ENCODE measurements at regions not wholly inside any gene's neighbourhood (a gene's known extent, or its start where the extent isn't known, plus 50 kb on each side); places are given as distances from the start of the nearest gene placed in this dataset.

DNA sequence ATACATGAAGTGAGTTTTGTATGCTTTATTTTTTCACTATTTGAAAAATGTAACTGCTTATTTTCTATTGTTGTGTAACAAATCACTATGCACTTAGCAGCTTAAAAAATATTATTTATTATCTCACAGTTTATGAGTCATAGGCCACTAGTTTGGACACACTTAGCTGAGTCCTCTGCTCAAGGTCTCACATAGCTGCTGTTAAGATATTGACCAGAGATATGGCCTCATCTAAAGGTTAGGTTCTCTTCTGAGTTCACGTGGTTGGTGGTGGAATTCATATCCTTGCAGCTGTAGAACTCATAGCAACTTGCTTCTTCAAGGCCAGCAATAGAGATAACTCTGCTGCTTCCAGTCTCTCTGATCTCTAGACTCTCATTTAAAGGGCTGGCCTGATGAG lies 534.4 kb downstream of the SPRY1 start:
- TF ChIP-seq EZH2 (IDR thresholded peaks at IDR 0.05; ENCODE audit: insufficient read depth, poor library complexity, severe bottlenecking) = no peak
- TF ChIP-seq EZH2phosphoT487 (IDR thresholded peaks at IDR 0.05; ENCODE audit: insufficient read depth, low read depth) = no peak
- WGBS, 2 experiments (ENCODE audit: low coverage in 1 of 2, low lambda C conversion rate in 2 of 2, missing lambda C conversion rate in 2 of 2) = 70 to 71% methylated on average over 1 of the region's 1 CpG
- no peak overlapping the region for H2AFZ ChIP-seq
- H3K27me3 ChIP-seq (replicated peaks; ENCODE audit: insufficient read depth) = no peaks in the 10 kb centered on the region
- no peaks in the 10 kb centered on the region for H4K20me1 ChIP-seq (ENCODE audit: insufficient read depth)
- H3K4me3 ChIP-seq = no peak overlapping the region
- no peaks in the 10 kb centered on the region for H3K36me3 ChIP-seq (ENCODE audit: low read depth)
- H3K9me2 ChIP-seq (ENCODE audit: insufficient read depth) = no peaks in the 10 kb centered on the region
- H3K9ac ChIP-seq = no peak overlapping the region
- H3K4me2 ChIP-seq (ENCODE audit: unreplicated experiment) = no peak overlapping the region
- no peaks in the 10 kb centered on the region for H3K79me2 ChIP-seq (ENCODE audit: insufficient read depth)
- in situ Hi-C loops (cut with MboI) = no loop called here
- peak; percentile 15 for DNase-seq
- H3K9me3 ChIP-seq (ENCODE audit: low read depth) = no peaks in the 10 kb centered on the region
- no peaks in the 10 kb centered on the region for H3F3A ChIP-seq (ENCODE audit: insufficient read depth)
- H3K4me1 ChIP-seq (ENCODE audit: insufficient read depth) = no peaks in the 10 kb centered on the region
- H3K27ac ChIP-seq = no peak overlapping the region

DNA sequence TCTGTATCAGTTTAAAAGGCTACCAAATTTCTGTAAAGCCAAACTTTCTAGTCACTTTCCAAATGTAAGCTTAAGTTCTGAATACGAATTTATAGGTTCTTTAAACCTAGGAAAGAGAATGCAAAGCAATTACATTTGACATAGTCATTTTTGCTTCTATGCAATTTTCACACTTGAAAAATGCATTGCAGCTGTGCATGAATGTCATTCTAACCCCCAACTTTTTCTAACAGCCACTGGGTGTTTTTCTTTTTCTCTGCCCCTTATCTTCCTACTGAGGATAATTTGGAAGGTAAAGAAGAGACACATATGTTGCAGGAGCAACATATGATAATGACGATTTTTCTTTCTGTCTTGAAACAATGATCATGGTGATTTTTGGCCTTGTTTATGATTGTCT lies 537.5 kb downstream of the SPRY1 start:
- no peaks in the 10 kb centered on the region for H4K20me1 ChIP-seq (ENCODE audit: insufficient read depth)
- H3F3A ChIP-seq (ENCODE audit: insufficient read depth) = no peaks in the 10 kb centered on the region
- H3K9me2 ChIP-seq (ENCODE audit: insufficient read depth) = no peaks in the 10 kb centered on the region
- TF ChIP-seq EZH2phosphoT487 (IDR thresholded peaks at IDR 0.05; ENCODE audit: insufficient read depth, low read depth) = no peak
- TF ChIP-seq EZH2 (IDR thresholded peaks at IDR 0.05; ENCODE audit: insufficient read depth, poor library complexity, severe bottlenecking) = no peak
- H3K9ac ChIP-seq = no peak overlapping the region
- no peaks in the 10 kb centered on the region for H3K27me3 ChIP-seq (replicated peaks; ENCODE audit: insufficient read depth)
- H3K36me3 ChIP-seq (ENCODE audit: low read depth) = no peaks in the 10 kb centered on the region
- no peak overlapping the region for H3K27ac ChIP-seq
- WGBS, 2 experiments (ENCODE audit: low coverage in 1 of 2, low lambda C conversion rate in 2 of 2, missing lambda C conversion rate in 2 of 2) = 74 to 76% methylated on average over 2 of the region's 2 CpGs
- no peaks in the 10 kb centered on the region for H3K9me3 ChIP-seq (ENCODE audit: low read depth)
- in situ Hi-C loops (cut with MboI) = no loop called here
- H3K4me1 ChIP-seq (ENCODE audit: insufficient read depth) = peaks cover under 1% of the 10 kb centered on the region; the same call in 1 of the 2 replicates
- no peak overlapping the region for H3K4me2 ChIP-seq (ENCODE audit: unreplicated experiment)
- no peaks in the 10 kb centered on the region for H3K79me2 ChIP-seq (ENCODE audit: insufficient read depth)
- H3K4me3 ChIP-seq = no peak overlapping the region
- DNase-seq = no peak
- H2AFZ ChIP-seq = no peak overlapping the region

DNA sequence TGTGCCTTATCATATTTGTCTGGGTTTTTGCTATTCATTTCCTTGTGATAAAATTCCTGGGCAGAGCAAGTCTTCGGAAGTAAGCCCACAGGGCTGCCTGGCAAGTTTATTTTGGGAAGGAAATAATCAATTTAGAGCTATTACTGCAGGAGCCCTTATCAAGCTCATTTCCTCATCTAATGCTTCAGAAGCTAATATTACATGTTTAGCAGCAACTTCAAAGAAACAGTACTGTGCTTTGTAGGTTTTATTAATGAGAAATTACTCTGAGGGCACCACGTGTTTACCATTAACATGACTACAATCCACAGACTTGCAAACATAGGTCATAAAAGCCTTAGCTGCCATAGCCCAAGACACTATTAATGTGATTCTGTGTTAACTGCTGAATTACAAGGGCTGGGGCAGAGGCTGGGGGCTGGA lies 540.0 kb downstream of the SPRY1 start:
- Histone ChIP-seq H3K27me3 (replicated peaks; ENCODE audit: insufficient read depth) (no peaks in the 10 kb centered on the region), H3K79me2 (ENCODE audit: insufficient read depth) (no peaks in the 10 kb centered on the region), H3K9ac (no peak overlapping the region), H3K4me3 (no peak overlapping the region), H4K20me1 (ENCODE audit: insufficient read depth) (no peaks in the 10 kb centered on the region), H3F3A (ENCODE audit: insufficient read depth) (peaks cover 8% of the 10 kb centered on the region; the same call in 1 of the 2 replicates), H3K4me2 (ENCODE audit: unreplicated experiment) (no peak overlapping the region), H3K9me3 (ENCODE audit: low read depth) (no peaks in the 10 kb centered on the region), H3K27ac (no peak overlapping the region), H3K4me1 (ENCODE audit: insufficient read depth) (peaks cover 18% of the 10 kb centered on the region), H2AFZ (no peak overlapping the region), H3K36me3 (ENCODE audit: low read depth) (no peaks in the 10 kb centered on the region), H3K9me2 (ENCODE audit: insufficient read depth) (0 out of 2 replicates have a peak, but pooled peaks cover 3% of the 10 kb centered on the region)
- 70% methylated on average over 2 of the region's 2 CpGs for WGBS, 2 experiments (ENCODE audit: low coverage in 1 of 2, low lambda C conversion rate in 2 of 2, missing lambda C conversion rate in 2 of 2)
- DNase-seq = no peak
- in situ Hi-C loops (cut with MboI) = no loop called here
- TF ChIP-seq EZH2 (IDR thresholded peaks at IDR 0.05; ENCODE audit: insufficient read depth, poor library complexity, severe bottlenecking) (no peak), EZH2phosphoT487 (IDR thresholded peaks at IDR 0.05; ENCODE audit: insufficient read depth, low read depth) (no peak)

DNA sequence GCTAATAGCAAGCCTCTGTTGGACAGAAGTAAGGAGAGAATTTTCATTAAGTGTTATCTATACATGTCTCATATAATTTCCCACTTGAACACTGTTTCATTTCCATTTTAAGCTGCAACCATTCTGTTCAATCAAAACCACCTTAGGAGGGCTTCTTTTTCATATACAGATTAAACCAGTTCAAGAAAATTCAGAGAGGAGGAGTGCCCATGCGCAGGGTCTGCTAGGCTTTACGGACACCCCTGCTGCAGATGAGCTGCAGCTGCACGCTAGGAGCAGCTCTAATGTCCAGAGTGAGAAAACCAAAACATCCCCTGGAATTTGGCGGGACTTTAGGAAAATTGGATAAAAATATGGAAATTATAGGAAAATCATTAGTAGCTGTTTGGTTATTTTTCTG lies 541.0 kb downstream of the SPRY1 start:
- Histone ChIP-seq H3K9me2 (ENCODE audit: insufficient read depth) (0 out of 2 replicates have a peak, but pooled peaks cover 3% of the 10 kb centered on the region), H3K9ac (no peak overlapping the region), H2AFZ (no peak overlapping the region), H3F3A (ENCODE audit: insufficient read depth) (peaks cover 8% of the 10 kb centered on the region; the same call in 1 of the 2 replicates), H3K4me2 (ENCODE audit: unreplicated experiment) (no peak overlapping the region), H4K20me1 (ENCODE audit: insufficient read depth) (no peaks in the 10 kb centered on the region), H3K9me3 (ENCODE audit: low read depth) (no peaks in the 10 kb centered on the region), H3K27ac (no peak overlapping the region), H3K79me2 (ENCODE audit: insufficient read depth) (no peaks in the 10 kb centered on the region), H3K36me3 (ENCODE audit: low read depth) (no peaks in the 10 kb centered on the region), H3K27me3 (replicated peaks; ENCODE audit: insufficient read depth) (no peaks in the 10 kb centered on the region), H3K4me1 (ENCODE audit: insufficient read depth) (peaks cover 19% of the 10 kb centered on the region), H3K4me3 (no peak overlapping the region)
- WGBS, 2 experiments (ENCODE audit: low coverage in 1 of 2, low lambda C conversion rate in 2 of 2, missing lambda C conversion rate in 2 of 2) = 78 to 81% methylated on average over 4 of the region's 4 CpGs
- TF ChIP-seq EZH2phosphoT487 (IDR thresholded peaks at IDR 0.05; ENCODE audit: insufficient read depth, low read depth) (no peak), EZH2 (IDR thresholded peaks at IDR 0.05; ENCODE audit: insufficient read depth, poor library complexity, severe bottlenecking) (no peak)
- no peak for DNase-seq
- in situ Hi-C loops (cut with MboI) = no loop called here

DNA sequence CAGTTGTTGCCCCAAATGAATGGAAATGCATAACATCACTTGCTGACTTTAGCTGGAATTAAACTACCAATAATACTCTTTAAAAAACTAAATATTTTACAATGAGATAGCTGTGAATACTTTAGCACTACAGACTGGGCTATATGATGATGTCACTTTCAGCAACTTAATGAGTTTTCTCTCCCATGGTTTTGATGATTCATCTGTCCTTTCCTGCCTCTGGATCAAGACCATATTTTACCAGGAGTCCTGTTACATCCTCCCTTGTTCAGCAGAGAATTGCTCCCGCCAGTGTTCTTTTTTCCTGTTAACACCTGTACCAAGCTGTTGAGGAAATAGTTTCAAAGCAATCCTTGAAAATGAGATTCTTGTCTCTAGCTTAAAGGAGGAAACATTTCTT lies 543.0 kb downstream of the SPRY1 start:
- Histone ChIP-seq H3K4me2 (ENCODE audit: unreplicated experiment) (no peak overlapping the region), H3K9ac (no peak overlapping the region), H4K20me1 (ENCODE audit: insufficient read depth) (no peaks in the 10 kb centered on the region), H3K27me3 (replicated peaks; ENCODE audit: insufficient read depth) (no peaks in the 10 kb centered on the region), H3K79me2 (ENCODE audit: insufficient read depth) (no peaks in the 10 kb centered on the region), H3K36me3 (ENCODE audit: low read depth) (no peaks in the 10 kb centered on the region), H3K27ac (no peak overlapping the region), H3K9me3 (ENCODE audit: low read depth) (no peaks in the 10 kb centered on the region), H2AFZ (no peak overlapping the region), H3K4me3 (no peak overlapping the region), H3F3A (ENCODE audit: insufficient read depth) (peaks cover 8% of the 10 kb centered on the region; the same call in 1 of the 2 replicates), H3K4me1 (ENCODE audit: insufficient read depth) (peaks cover 27% of the 10 kb centered on the region), H3K9me2 (ENCODE audit: insufficient read depth) (0 out of 2 replicates have a peak, but pooled peaks cover 3% of the 10 kb centered on the region)
- TF ChIP-seq EZH2phosphoT487 (IDR thresholded peaks at IDR 0.05; ENCODE audit: insufficient read depth, low read depth) (no peak), EZH2 (IDR thresholded peaks at IDR 0.05; ENCODE audit: insufficient read depth, poor library complexity, severe bottlenecking) (no peak)
- DNase-seq = peak; percentile 78
- in situ Hi-C loops (cut with MboI) = no loop called here
- 80 to 94% methylated on average over 1 of the region's 1 CpG for WGBS, 2 experiments (ENCODE audit: low coverage in 1 of 2, low lambda C conversion rate in 2 of 2, missing lambda C conversion rate in 2 of 2)
